CD8-positive, alpha-beta memory T cell (primary cell): ENCODE measurements at regions not wholly inside any gene's neighbourhood (a gene's known extent, or its start where the extent isn't known, plus 50 kb on each side); places are given as distances from the start of the nearest gene placed in this dataset.

Source experiments
- CTCF ChIA-PET: fragments of 350-600 bp; sonication (Branson Sonifier 250); formaldehyde crosslinking; loops from one replicate; lab custom pipeline; 2021; ENCODE audit warnings: antibody characterized with exemption; lab: Charles Lee
- POLR2A ChIA-PET: fragments of 350-600 bp; sonication (Branson Sonifier 250); formaldehyde crosslinking; loops from one replicate; lab custom pipeline; 2021; ENCODE audit warnings: antibody characterized with exemption; lab: Charles Lee
- DNase-seq, 5 donors: peaks; one replicate each; pipeline versions ENCODE4 v3.0.0 to v3.0.0-alpha.2; 2020 to 2022; ENCODE audit warnings: mixed read lengths in 1 of 5
- H3K27ac ChIP-seq: one replicate; pipeline ENCODE4 v1.7.0; 2013; ENCODE audit warnings: low read depth, mild to moderate bottlenecking, low read length, moderate library complexity
- H3K27me3 ChIP-seq: 2 replicates; pipeline ENCODE4 v1.7.0; 2013; ENCODE audit warnings: low read length, mild to moderate bottlenecking; ENCODE audit not compliant: insufficient read depth, poor library complexity, severe bottlenecking
- H3K36me3 ChIP-seq: 2 replicates; pipeline ENCODE4 v1.7.0; 2013; ENCODE audit warnings: mild to moderate bottlenecking, low read length, moderate library complexity; ENCODE audit not compliant: insufficient read depth
- H3K4me1 ChIP-seq: 2 replicates; pipeline ENCODE4 v1.7.0; 2013; ENCODE audit warnings: mild to moderate bottlenecking, low read length, moderate library complexity; ENCODE audit not compliant: insufficient read depth
- H3K4me3 ChIP-seq: 2 replicates; pipeline ENCODE4 v1.7.0; 2013; ENCODE audit warnings: mild to moderate bottlenecking, low read length
- H3K9me3 ChIP-seq: 2 replicates; pipeline ENCODE4 v1.7.0; 2013; ENCODE audit warnings: mild to moderate bottlenecking, low read length
- H3K27ac Mint-ChIP-seq, 8 donors: one replicate each; pipeline ENCODE4 v1.8.0; 2020 to 2021; ENCODE audit warnings: mixed read lengths in 8 of 8, mild to moderate bottlenecking in 6 of 8, inconsistent platforms in 3 of 8, moderate library complexity in 3 of 8
- H3K27me3 Mint-ChIP-seq, 2 donors: one replicate each; pipeline ENCODE4 v1.8.0; 2020 to 2021; ENCODE audit warnings: mixed read lengths in 2 of 2, mild to moderate bottlenecking in 1 of 2, moderate library complexity in 1 of 2
- H3K36me3 Mint-ChIP-seq, 3 donors: one replicate each; pipeline ENCODE4 v1.8.0; 2020 to 2021; ENCODE audit warnings: mixed read lengths in 3 of 3, inconsistent platforms in 1 of 3, mild to moderate bottlenecking in 1 of 3
- H3K4me1 Mint-ChIP-seq, 3 donors: one replicate each; pipeline ENCODE4 v1.8.0; 2020 to 2021; ENCODE audit warnings: mixed read lengths in 3 of 3, inconsistent platforms in 1 of 3, mild to moderate bottlenecking in 1 of 3
- H3K4me3 Mint-ChIP-seq, 7 donors: one replicate each; pipeline ENCODE4 v1.8.0; 2020 to 2021; ENCODE audit warnings: mixed read lengths in 7 of 7, mild to moderate bottlenecking in 6 of 7, moderate library complexity in 4 of 7, inconsistent platforms in 2 of 7
- H3K9me3 Mint-ChIP-seq, 5 donors: one replicate each; pipeline ENCODE4 v1.8.0; 2020 to 2022; ENCODE audit warnings: mixed read lengths in 5 of 5, mild to moderate bottlenecking in 3 of 5, moderate library complexity in 2 of 5, inconsistent platforms in 1 of 5

DNA sequence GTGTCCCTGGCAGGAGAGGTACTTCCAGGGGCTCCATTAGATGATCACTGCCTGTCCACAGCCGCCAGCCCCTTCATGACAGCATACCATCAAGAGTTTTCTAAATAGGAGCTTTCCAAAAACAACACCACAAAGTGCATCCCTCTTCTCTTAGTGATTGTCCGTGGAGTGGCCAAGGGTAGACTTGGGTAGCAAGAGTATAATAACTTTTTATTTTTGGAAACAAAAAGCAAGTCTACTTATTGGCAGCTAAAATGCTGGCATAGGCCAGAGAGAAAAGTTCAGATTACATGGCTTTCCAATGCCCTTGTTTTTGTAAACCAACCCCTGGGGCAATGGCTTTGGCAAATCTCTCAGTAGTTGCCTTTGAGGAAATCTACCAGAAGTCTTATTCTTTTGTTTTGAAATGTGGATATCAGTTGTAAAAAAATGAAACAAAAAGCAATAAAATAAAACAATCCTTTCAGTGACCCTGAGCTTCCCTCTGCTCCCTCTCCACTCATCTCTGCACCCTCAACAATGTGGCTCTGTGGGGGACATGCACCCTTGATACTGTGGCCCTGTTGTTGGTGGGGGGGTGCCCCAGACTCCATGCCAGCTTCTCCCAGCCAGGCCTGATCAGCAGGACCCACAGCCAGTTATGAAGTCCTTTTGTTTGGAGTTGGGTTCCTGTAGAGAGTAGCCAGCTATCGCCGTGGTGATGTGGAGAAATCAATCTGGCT lies 294.1 kb downstream of the DLEU7 start:
- Mint-ChIP-seq H3K4me1 (no peaks in the 10 kb centered on the region), H3K36me3 (peaks cover 0 to 11% (median 4%) of the 10 kb centered on the region in 3 donors), H3K27ac (peak overlapping the region in 1 of 8 donors; percentile 25), H3K9me3 (peaks cover 0 to 2% (median 0%) of the 10 kb centered on the region in 5 donors), H3K27me3 (no peaks in the 10 kb centered on the region), H3K4me3 (no peak overlapping the region)
- H3K27ac ChIP-seq, result no peak overlapping the region
- H3K9me3 ChIP-seq, result no peaks in the 10 kb centered on the region
- no peak overlapping the region for H3K4me3 ChIP-seq
- DNase-seq, result no peak
- no peaks in the 10 kb centered on the region for H3K36me3 ChIP-seq
- no peaks in the 10 kb centered on the region for H3K27me3 ChIP-seq
- no peaks in the 10 kb centered on the region for H3K4me1 ChIP-seq
- ChIA-PET POLR2A (no interaction called here), CTCF (no interaction called here)

DNA sequence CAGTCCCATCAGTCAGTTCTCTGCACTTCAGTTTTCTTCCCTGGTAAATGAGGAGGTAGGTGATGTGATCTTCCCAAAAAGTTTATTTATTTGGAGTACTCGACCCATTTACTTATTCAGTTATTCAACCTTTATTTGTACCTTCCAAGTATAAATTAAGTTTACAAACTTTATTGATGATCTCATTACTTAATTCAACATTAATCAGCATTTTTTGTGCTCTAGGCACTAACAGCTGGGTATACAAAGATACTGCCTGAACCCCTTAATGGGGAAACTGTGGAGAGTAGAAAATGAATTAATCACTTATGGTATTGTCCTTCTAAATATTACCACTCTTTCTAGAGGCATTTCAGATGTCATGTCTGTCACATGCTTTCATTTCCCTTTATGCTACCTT lies 293.3 kb downstream of the DLEU7 start:
- no peak for DNase-seq
- no peaks in the 10 kb centered on the region for H3K27me3 Mint-ChIP-seq
- Histone ChIP-seq H3K36me3 (no peaks in the 10 kb centered on the region), H3K4me3 (no peak overlapping the region), H3K9me3 (no peaks in the 10 kb centered on the region), H3K27me3 (no peaks in the 10 kb centered on the region), H3K27ac (no peak overlapping the region), H3K4me1 (no peaks in the 10 kb centered on the region)
- no peaks in the 10 kb centered on the region for H3K4me1 Mint-ChIP-seq
- ChIA-PET POLR2A (no interaction called here), CTCF (no interaction called here)
- no peak overlapping the region for H3K4me3 Mint-ChIP-seq
- H3K27ac Mint-ChIP-seq, result no peak overlapping the region
- peaks cover 0 to 2% (median 0%) of the 10 kb centered on the region in 5 donors for H3K9me3 Mint-ChIP-seq
- H3K36me3 Mint-ChIP-seq, result peaks cover 0 to 10% (median 4%) of the 10 kb centered on the region in 3 donors

DNA sequence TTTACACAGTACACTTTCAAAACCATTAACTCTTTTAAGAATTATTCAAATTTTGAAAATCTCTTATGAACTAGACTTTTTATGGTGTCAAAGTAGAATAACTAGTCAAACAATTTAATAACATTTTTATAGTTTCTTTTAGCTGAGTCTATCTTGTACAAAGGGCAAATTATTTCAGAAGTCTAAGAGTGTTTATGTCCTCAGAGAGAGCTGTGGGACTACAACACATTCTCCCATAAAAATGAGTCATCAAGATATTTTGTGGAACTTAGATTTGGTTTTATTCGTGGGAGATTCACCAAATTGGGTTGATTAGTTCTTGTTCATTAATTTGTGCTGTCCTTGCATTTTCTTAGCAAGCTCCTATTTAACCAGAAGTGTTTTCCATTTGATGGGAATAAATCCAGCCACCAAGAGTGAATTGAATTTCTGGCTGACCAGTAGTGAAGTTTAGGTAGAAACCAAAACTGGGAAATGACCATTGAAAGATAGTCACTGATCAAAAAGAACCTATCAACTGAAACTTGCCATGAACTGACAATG lies 291.0 kb downstream of the DLEU7 start:
- DNase-seq, result no peak
- POLR2A ChIA-PET, result no interaction called here
- CTCF ChIA-PET, result no interaction called here
- Mint-ChIP-seq H3K27ac (no peak overlapping the region), H3K4me1 (no peaks in the 10 kb centered on the region), H3K36me3 (peaks cover 0 to 5% (median 1%) of the 10 kb centered on the region in 3 donors), H3K27me3 (no peaks in the 10 kb centered on the region), H3K4me3 (no peak overlapping the region), H3K9me3 (peaks cover 0 to 2% (median 0%) of the 10 kb centered on the region in 5 donors)
- Histone ChIP-seq H3K4me1 (no peaks in the 10 kb centered on the region), H3K4me3 (no peak overlapping the region), H3K9me3 (no peaks in the 10 kb centered on the region), H3K27ac (no peak overlapping the region), H3K27me3 (no peaks in the 10 kb centered on the region), H3K36me3 (no peaks in the 10 kb centered on the region)

DNA sequence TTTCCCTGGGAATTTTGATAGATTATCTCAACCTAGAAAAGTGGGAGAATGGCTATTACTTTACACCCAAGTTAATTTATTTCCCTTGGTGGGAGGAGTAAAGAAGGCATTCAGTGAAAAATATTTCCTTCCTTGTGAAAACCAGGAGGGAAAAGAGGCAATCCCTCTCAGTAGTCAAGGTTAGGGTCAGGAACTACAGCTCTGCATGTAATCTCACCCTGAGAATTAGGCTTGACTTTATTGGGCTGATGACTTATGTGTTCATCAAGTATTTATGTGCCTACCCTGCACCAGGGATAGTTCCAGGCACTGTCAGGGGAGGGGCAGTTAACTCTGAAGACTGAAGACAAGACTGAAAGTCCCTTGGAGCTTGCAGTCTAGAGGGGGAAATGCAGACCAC lies 281.8 kb downstream of the DLEU7 start:
- peaks cover 0 to 3% (median 2%) of the 10 kb centered on the region in 3 donors for H3K36me3 Mint-ChIP-seq
- POLR2A ChIA-PET, result no interaction called here
- no peak overlapping the region for H3K4me3 Mint-ChIP-seq
- H3K4me3 ChIP-seq, result no peak overlapping the region
- H3K9me3 Mint-ChIP-seq, result peaks cover 3 to 7% (median 4%) of the 10 kb centered on the region in 5 donors
- H3K4me1 ChIP-seq, result no peaks in the 10 kb centered on the region
- no peaks in the 10 kb centered on the region for H3K36me3 ChIP-seq
- H3K9me3 ChIP-seq, result no peaks in the 10 kb centered on the region
- no peak overlapping the region for H3K27ac Mint-ChIP-seq
- peaks cover 2% of the 10 kb centered on the region in 2 donors for H3K27me3 Mint-ChIP-seq
- no peaks in the 10 kb centered on the region for H3K4me1 Mint-ChIP-seq
- DNase-seq, result no peak
- CTCF ChIA-PET, result no interaction called here
- no peak overlapping the region for H3K27ac ChIP-seq
- no peaks in the 10 kb centered on the region for H3K27me3 ChIP-seq

DNA sequence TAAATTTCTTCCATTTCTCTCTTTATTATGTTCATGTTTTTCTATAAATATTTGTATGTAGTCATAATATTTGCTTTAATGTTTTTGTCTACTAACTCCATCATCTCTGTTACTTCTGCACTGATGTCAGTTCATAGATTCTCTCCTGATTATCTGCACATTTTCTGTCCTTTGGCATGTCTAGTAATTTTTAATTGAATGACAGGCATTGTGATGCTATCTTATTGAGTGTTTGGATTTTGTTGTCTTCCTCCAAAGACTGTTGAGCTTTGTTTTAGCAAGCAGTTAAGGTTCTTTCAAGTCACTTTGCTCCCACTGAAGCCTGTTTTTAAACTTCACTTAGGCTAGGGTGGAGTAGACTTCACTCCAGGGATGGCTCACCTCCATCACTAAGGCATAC lies 276.8 kb downstream of the DLEU7 start:
- no peak for DNase-seq
- Mint-ChIP-seq H3K27me3 (peaks cover 6 to 10% of the 10 kb centered on the region in 2 donors), H3K4me3 (no peak overlapping the region), H3K9me3 (peaks cover 13 to 22% (median 18%) of the 10 kb centered on the region in 5 donors), H3K27ac (no peak overlapping the region), H3K4me1 (no peaks in the 10 kb centered on the region), H3K36me3 (peaks cover 0 to 35% (median 2%) of the 10 kb centered on the region in 3 donors)
- H3K4me1 ChIP-seq, result no peaks in the 10 kb centered on the region
- no peak overlapping the region for H3K27ac ChIP-seq
- H3K36me3 ChIP-seq, result no peaks in the 10 kb centered on the region
- ChIA-PET POLR2A (no interaction called here), CTCF (no interaction called here)
- H3K27me3 ChIP-seq, result no peaks in the 10 kb centered on the region
- H3K9me3 ChIP-seq, result no peaks in the 10 kb centered on the region
- no peak overlapping the region for H3K4me3 ChIP-seq

DNA sequence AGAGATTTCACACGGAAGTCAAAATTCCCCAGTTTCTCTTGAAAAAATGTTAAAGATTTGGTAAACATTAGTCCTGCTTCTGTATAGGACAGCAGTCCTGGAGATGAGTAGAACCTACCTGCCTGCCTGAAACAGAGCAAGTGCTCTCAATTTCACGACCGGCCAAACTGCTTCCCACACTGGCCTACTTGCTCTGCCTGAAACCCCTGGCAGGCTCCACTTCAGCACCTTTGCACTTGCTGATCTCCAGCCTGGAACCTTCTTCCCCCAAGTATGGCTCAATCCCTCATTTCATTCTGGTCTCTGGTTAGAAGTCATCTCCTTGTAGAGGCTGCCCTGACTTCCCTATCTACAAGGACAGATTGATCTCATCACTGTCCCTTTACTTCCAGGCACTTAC lies 271.4 kb downstream of the DLEU7 start:
- H3K27ac ChIP-seq, result no peak overlapping the region
- H3K27ac Mint-ChIP-seq, result no peak overlapping the region
- POLR2A ChIA-PET, result no interaction called here
- DNase-seq, result no peak
- H3K4me1 Mint-ChIP-seq, result no peaks in the 10 kb centered on the region
- peaks cover 0 to 34% (median 2%) of the 10 kb centered on the region in 3 donors for H3K36me3 Mint-ChIP-seq
- no peaks in the 10 kb centered on the region for H3K36me3 ChIP-seq
- H3K4me3 ChIP-seq, result no peak overlapping the region
- no peaks in the 10 kb centered on the region for H3K27me3 ChIP-seq
- CTCF ChIA-PET, result no interaction called here
- peaks cover 6 to 15% (median 8%) of the 10 kb centered on the region in 5 donors for H3K9me3 Mint-ChIP-seq
- peaks cover 5% of the 10 kb centered on the region in 2 donors for H3K27me3 Mint-ChIP-seq
- H3K4me1 ChIP-seq, result no peaks in the 10 kb centered on the region
- no peak overlapping the region for H3K4me3 Mint-ChIP-seq
- H3K9me3 ChIP-seq, result no peaks in the 10 kb centered on the region

DNA sequence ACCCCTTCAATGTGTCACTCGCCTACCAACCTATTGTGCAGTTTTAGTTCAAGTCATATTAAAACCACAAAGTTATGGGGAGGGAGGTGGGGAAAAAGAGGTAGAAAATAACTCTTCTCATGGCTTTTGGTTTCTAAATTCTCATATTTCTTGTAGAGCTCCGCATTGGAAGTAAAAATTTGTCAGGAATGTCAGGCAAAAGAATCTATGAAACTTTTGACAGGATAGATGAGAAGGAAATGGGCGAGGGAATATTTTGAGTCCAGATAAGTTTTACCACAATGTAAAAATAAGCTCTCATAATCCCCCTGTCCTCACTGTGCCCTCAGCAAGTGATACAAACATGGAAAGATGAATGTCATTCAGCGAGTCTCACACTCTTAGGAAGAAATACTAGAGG lies 270.4 kb downstream of the DLEU7 start:
- POLR2A ChIA-PET, result no interaction called here
- H3K4me1 Mint-ChIP-seq, result no peaks in the 10 kb centered on the region
- no peak overlapping the region for H3K27ac Mint-ChIP-seq
- DNase-seq, result no peak
- H3K9me3 Mint-ChIP-seq, result peaks cover 0 to 6% (median 1%) of the 10 kb centered on the region in 5 donors
- H3K27me3 Mint-ChIP-seq, result peaks cover 0 to 3% of the 10 kb centered on the region in 2 donors
- H3K4me3 Mint-ChIP-seq, result no peak overlapping the region
- Histone ChIP-seq H3K4me1 (no peaks in the 10 kb centered on the region), H3K4me3 (no peak overlapping the region), H3K27ac (no peak overlapping the region), H3K36me3 (no peaks in the 10 kb centered on the region), H3K27me3 (no peaks in the 10 kb centered on the region), H3K9me3 (no peaks in the 10 kb centered on the region)
- peaks cover 0 to 24% (median 2%) of the 10 kb centered on the region in 3 donors for H3K36me3 Mint-ChIP-seq
- CTCF ChIA-PET, result no interaction called here

DNA sequence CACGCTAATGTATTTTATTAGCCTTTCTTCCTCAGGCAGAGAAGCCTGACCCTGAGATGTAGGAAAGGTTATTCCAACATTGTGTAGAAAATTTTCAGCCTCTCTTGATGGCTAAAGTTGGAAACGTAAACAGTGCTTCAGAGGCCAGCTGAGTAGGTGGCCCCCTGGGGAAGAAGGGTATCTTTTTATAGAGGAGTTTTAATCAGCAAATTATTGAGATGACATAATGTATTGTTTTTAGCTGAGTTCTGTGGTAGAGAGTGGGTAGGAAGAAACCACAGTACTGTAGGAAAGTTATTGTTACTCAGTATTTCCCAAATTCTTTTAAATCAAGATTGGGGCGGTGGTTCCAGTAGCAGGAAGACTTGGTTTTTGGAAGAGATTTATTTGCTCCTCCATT lies 268.8 kb downstream of the DLEU7 start:
- CTCF ChIA-PET, result no interaction called here
- H3K4me1 Mint-ChIP-seq, result no peaks in the 10 kb centered on the region
- DNase-seq, result no peak

More for the DNA sequence above, 268.8 kb downstream of the DLEU7 start:
- H3K36me3 ChIP-seq, result no peaks in the 10 kb centered on the region
- H3K4me3 ChIP-seq, result no peak overlapping the region
- POLR2A ChIA-PET, result no interaction called here
- no peaks in the 10 kb centered on the region for H3K27me3 ChIP-seq
- H3K4me3 Mint-ChIP-seq, result no peak overlapping the region
- H3K9me3 ChIP-seq, result no peaks in the 10 kb centered on the region
- H3K27ac ChIP-seq, result no peak overlapping the region
- no peaks in the 10 kb centered on the region for H3K4me1 ChIP-seq
- peaks cover 0 to 5% (median 0%) of the 10 kb centered on the region in 5 donors for H3K9me3 Mint-ChIP-seq
- H3K27ac Mint-ChIP-seq, result no peak overlapping the region
- H3K27me3 Mint-ChIP-seq, result peaks cover 0 to 3% of the 10 kb centered on the region in 2 donors
- H3K36me3 Mint-ChIP-seq, result peaks cover 0 to 25% (median 2%) of the 10 kb centered on the region in 3 donors
